ACHN (cell line): ENCODE measurements at regions not wholly inside any gene's neighbourhood (a gene's known extent, or its start where the extent isn't known, plus 50 kb on each side); places are given as distances from the start of the nearest gene placed in this dataset.

Source experiments
- DNase-seq: peaks from one replicate; pipeline ENCODE4 v3.0.0-alpha.2; 2015
- in situ Hi-C: cut with HindIII; loops from 2 replicates; pipeline ENCODE4 v1.10.0; 2017; ENCODE audit warnings: low sequenced_read_pairs, low pct_ligation_motif_present, low pct_unique_long_range_greater_than_20kb

DNA sequence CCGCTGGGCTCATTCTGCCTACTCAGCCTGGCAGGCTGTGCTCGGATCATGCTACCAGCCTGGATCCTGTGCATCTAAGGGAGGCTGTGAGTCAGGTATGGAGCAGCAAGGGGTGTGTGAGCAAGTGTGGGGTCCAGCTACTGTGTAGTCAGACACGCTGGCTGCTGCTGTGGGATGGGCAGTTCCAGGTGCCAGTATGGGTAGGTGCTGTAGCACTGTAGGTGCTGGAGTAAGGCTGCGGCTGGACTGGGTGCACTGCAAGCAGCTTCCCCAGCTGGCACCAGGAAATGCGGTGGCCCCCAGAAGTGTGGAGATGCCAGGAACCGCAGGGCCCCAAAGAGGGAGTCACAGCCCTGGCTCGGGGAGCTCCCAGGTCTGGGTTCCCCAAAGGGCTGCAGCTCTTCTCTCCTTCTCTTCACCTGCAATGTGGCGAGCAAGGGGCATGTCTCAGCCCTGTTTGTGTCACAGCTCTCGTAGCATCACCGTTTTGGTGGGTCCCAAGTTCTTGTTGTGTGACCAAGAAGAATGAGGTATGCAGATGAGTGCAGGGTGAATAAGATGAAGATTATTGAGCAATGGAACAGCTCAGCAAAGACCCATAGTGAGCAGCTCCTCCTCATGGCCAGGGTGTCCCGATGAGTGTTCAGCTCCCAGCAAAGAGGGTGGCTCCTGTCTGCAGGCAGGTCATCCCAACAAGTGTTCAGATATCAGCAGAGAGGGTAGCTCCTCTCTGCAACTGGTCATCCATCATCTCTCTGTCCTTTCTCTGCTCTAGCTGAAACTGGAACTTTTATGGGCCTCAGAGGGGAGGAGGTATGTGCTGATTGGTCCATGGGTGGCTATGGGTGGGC lies 462.9 kb downstream of the TBC1D22A start:
- in situ Hi-C loops, result no loop called here
- no peak for DNase-seq
